Naive thymus-derived CD8-positive, alpha-beta T cell (primary cell): ENCODE measurements at regions not wholly inside any gene's neighbourhood (a gene's known extent, or its start where the extent isn't known, plus 50 kb on each side); places are given as distances from the start of the nearest gene placed in this dataset.

Experiments
- ATAC-seq, 2 donors: fragments of 150-1000 bp; cut with Tn5 transposase in 1 of 2; sonication (Bioruptor Pico), chemical (Tn5 transposase) in 1 of 2; 1 replicate in 1 of 2; 2 replicates in 1 of 2; pipeline ENCODE4 v1.10.0; 2021; ENCODE audit warnings: mild to moderate bottlenecking in 2 of 2, moderate library complexity in 2 of 2
- POLR2A ChIA-PET: fragments of 350-600 bp; sonication (Branson Sonifier 250); formaldehyde crosslinking; loops from one replicate; lab custom pipeline; 2021; ENCODE audit warnings: antibody characterized with exemption; lab: Charles Lee
- DNase-seq, 10 donors: peaks; one replicate each; pipeline versions ENCODE4 v3.0.0 to v3.0.0-alpha.2; 2020 to 2022
- H3K27ac Mint-ChIP-seq, 10 donors: one replicate each; pipeline ENCODE4 v1.8.0; 2020 to 2022; ENCODE audit warnings: mild to moderate bottlenecking in 10 of 10, mixed read lengths in 10 of 10, moderate library complexity in 4 of 10, inconsistent platforms in 1 of 10
- H3K27me3 Mint-ChIP-seq, 5 donors: one replicate each; pipeline ENCODE4 v1.8.0; 2021 to 2022; ENCODE audit warnings: mixed read lengths in 5 of 5
- H3K36me3 Mint-ChIP-seq, 3 donors: one replicate each; pipeline ENCODE4 v1.8.0; 2020 to 2022; ENCODE audit warnings: mixed read lengths in 3 of 3, mild to moderate bottlenecking in 2 of 3, inconsistent platforms in 1 of 3
- H3K4me1 Mint-ChIP-seq, 4 donors: one replicate each; pipeline ENCODE4 v1.8.0; 2021 to 2022; ENCODE audit warnings: mixed read lengths in 4 of 4
- H3K4me3 Mint-ChIP-seq, 10 donors: one replicate each; pipeline ENCODE4 v1.8.0; 2020 to 2022; ENCODE audit warnings: mild to moderate bottlenecking in 10 of 10, mixed read lengths in 10 of 10, moderate library complexity in 6 of 10, inconsistent platforms in 1 of 10
- H3K9me3 Mint-ChIP-seq, 9 donors: one replicate each; pipeline ENCODE4 v1.8.0; 2020 to 2022; ENCODE audit warnings: mixed read lengths in 9 of 9, mild to moderate bottlenecking in 3 of 9, inconsistent platforms in 1 of 9, moderate library complexity in 1 of 9

- H3K27me3 Mint-ChIP-seq = peaks cover 0 to 4% (median 2%) of the 10 kb centered on the region in 5 donors
- no peaks in the 10 kb centered on the region for H3K4me1 Mint-ChIP-seq
- H3K4me3 Mint-ChIP-seq = no peak overlapping the region
- H3K9me3 Mint-ChIP-seq = peaks cover 0 to 16% (median 5%) of the 10 kb centered on the region in 9 donors
- H3K27ac Mint-ChIP-seq = no peak overlapping the region
- no peaks in the 10 kb centered on the region for H3K36me3 Mint-ChIP-seq
- ATAC-seq = no peak
- no peak for DNase-seq
- POLR2A ChIA-PET = no interaction called here
Measured at GRCh38 chr13:22496803-22497508, 683.8 kb upstream of the SGCG start.

GRCh38 chr13:22497991-22498780 lies 682.6 kb upstream of the SGCG start:
- Mint-ChIP-seq H3K36me3 (no peaks in the 10 kb centered on the region), H3K4me1 (no peaks in the 10 kb centered on the region), H3K4me3 (no peak overlapping the region), H3K9me3 (peaks cover 0 to 13% (median 5%) of the 10 kb centered on the region in 9 donors), H3K27me3 (peaks cover 0 to 4% (median 2%) of the 10 kb centered on the region in 5 donors), H3K27ac (no peak overlapping the region)
- ATAC-seq (no peak), DNase-seq (no peak)
- POLR2A ChIA-PET = no interaction called here

DNA sequence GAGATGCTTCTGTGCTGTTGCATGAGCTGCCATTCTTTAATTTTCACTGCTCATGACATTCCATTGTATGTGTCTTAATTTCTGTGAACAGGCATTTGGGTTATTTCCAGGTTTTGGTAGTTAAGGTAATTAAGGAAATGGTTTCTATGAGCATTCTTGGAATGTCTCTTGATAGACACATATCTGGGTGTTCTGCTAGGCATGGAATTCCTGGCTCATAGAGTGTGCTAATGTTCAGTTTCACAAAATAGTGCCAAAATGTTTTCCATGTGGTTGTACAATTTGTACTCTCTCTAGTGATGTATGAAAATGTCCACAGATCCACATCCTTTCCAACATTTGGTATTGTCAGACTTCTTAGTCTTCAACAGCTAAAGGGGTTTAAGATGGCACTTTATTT lies 680.9 kb upstream of the SGCG start:
- POLR2A ChIA-PET = no interaction called here
- Mint-ChIP-seq H3K27ac (no peak overlapping the region), H3K4me1 (no peaks in the 10 kb centered on the region), H3K4me3 (no peak overlapping the region), H3K36me3 (no peaks in the 10 kb centered on the region), H3K27me3 (peaks cover 0 to 7% (median under 1%) of the 10 kb centered on the region in 5 donors), H3K9me3 (peaks cover 0 to 8% (median 0%) of the 10 kb centered on the region in 9 donors)
- ATAC-seq (no peak), DNase-seq (no peak)

- H3K4me3 Mint-ChIP-seq = no peak overlapping the region
- POLR2A ChIA-PET = no interaction called here
- no peak overlapping the region for H3K27ac Mint-ChIP-seq
Measured at GRCh38 chr13:22505489-22505888, 675.3 kb upstream of the SGCG start.

DNA sequence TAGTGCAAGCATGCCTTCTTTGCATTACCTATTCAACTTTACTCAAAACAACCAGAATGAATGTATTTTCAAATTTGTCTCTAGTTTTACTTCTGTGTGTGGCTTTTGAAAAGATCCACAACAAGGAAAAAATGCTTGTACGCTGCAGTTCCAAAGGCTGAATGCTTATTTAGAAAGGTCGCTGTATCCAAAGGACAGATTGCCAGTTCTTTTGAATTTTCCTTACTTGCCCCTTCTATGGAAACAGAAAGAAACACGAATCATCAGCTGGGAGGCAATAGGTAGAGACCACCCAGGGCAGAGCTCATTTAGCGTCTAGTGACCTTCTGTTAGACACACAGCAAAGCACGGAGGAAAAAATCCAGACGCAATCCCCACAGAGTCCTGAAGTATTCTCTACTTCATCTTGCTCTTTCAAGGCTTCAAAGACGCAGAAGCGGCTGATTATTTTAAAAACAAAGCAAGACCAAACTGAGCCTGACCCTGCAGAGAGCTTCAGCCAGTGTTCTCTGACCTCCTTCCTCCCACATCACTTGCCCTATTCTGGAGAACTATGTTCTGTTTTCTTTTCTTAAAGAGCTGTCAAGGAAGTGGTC lies 674.6 kb upstream of the SGCG start:
- Mint-ChIP-seq H3K27me3 (peaks cover 0 to 3% (median 0%) of the 10 kb centered on the region in 5 donors), H3K36me3 (peaks cover 0 to 5% (median 0%) of the 10 kb centered on the region in 3 donors), H3K4me1 (no peaks in the 10 kb centered on the region), H3K4me3 (no peak overlapping the region), H3K9me3 (peaks cover 0 to 5% (median 0%) of the 10 kb centered on the region in 9 donors), H3K27ac (no peak overlapping the region)
- DNase-seq (no peak), ATAC-seq (no peak)
- POLR2A ChIA-PET = no interaction called here

More at GRCh38 chr13:22505489-22505888, 675.3 kb upstream of the SGCG start:
- Mint-ChIP-seq H3K27me3 (peaks cover 0 to 3% (median 0%) of the 10 kb centered on the region in 5 donors), H3K36me3 (peaks cover 0 to 5% (median 0%) of the 10 kb centered on the region in 3 donors), H3K9me3 (peaks cover 0 to 5% (median 0%) of the 10 kb centered on the region in 9 donors), H3K4me1 (no peaks in the 10 kb centered on the region)
- DNase-seq (no peak), ATAC-seq (no peak)

- H3K9me3 Mint-ChIP-seq = peaks cover 0 to 24% (median 5%) of the 10 kb centered on the region in 9 donors
- H3K4me1 Mint-ChIP-seq = no peaks in the 10 kb centered on the region
- H3K27me3 Mint-ChIP-seq = no peaks in the 10 kb centered on the region
- H3K36me3 Mint-ChIP-seq = peaks cover 0 to 7% (median 0%) of the 10 kb centered on the region in 3 donors
- ATAC-seq = no peak
- H3K4me3 Mint-ChIP-seq = no peak overlapping the region
- no peak for DNase-seq
- no peak overlapping the region for H3K27ac Mint-ChIP-seq
- POLR2A ChIA-PET = no interaction called here
Measured at GRCh38 chr13:22517544-22517943, 663.2 kb upstream of the SGCG start.

DNA sequence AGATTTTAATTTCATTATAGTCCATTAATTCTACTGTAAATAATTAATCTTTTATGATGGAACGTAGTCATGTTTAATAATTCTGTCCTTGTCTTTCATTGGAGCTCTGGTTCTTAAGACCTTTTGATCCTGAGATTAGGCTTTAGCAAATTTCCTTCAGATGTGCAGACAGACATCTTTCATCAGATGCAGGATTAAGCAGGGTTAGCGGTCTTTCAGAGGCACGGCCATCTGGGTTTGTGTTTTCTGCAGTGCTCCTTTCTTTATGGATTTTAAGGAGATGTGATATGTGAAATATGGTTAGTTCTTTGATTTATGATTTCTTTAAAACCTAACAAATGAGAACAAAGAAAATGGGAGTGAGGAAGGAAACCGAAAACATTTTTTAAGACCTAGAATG lies 643.9 kb upstream of the SGCG start:
- H3K9me3 Mint-ChIP-seq = peaks cover 0 to 17% (median 4%) of the 10 kb centered on the region in 9 donors
- DNase-seq (no peak), ATAC-seq (no peak)
- no peaks in the 10 kb centered on the region for H3K4me1 Mint-ChIP-seq
- H3K27ac Mint-ChIP-seq = no peak overlapping the region
- H3K36me3 Mint-ChIP-seq = peaks cover 0 to 1% (median 0%) of the 10 kb centered on the region in 3 donors
- H3K27me3 Mint-ChIP-seq = peaks cover 0 to 2% (median 0%) of the 10 kb centered on the region in 5 donors
- H3K4me3 Mint-ChIP-seq = no peak overlapping the region
- POLR2A ChIA-PET = no interaction called here

- POLR2A ChIA-PET = no interaction called here
- Mint-ChIP-seq H3K4me1 (no peaks in the 10 kb centered on the region), H3K27me3 (peaks cover 0 to 2% (median 0%) of the 10 kb centered on the region in 5 donors), H3K36me3 (no peaks in the 10 kb centered on the region), H3K9me3 (peaks cover 0 to 8% (median 0%) of the 10 kb centered on the region in 9 donors), H3K27ac (no peak overlapping the region), H3K4me3 (no peak overlapping the region)
- no peak for ATAC-seq
- no peak for DNase-seq
Measured at GRCh38 chr13:22538400-22538799, 642.4 kb upstream of the SGCG start.

- POLR2A ChIA-PET = no interaction called here
- Mint-ChIP-seq H3K4me3 (no peak overlapping the region), H3K27ac (no peak overlapping the region), H3K4me1 (no peaks in the 10 kb centered on the region), H3K9me3 (peaks cover 0 to 16% (median 6%) of the 10 kb centered on the region in 9 donors), H3K36me3 (peaks cover 0 to 5% (median 3%) of the 10 kb centered on the region in 3 donors), H3K27me3 (peaks cover 5 to 14% (median 8%) of the 10 kb centered on the region in 5 donors)
- ATAC-seq = no peak
- DNase-seq = no peak
Measured at GRCh38 chr13:22549126-22549525, 631.7 kb upstream of the SGCG start.

GRCh38 chr13:22561581-22561980 lies 619.2 kb upstream of the SGCG start:
- Mint-ChIP-seq H3K4me1 (no peaks in the 10 kb centered on the region), H3K9me3 (peaks cover 0 to 30% (median 13%) of the 10 kb centered on the region in 9 donors), H3K4me3 (no peak overlapping the region), H3K27ac (no peak overlapping the region), H3K27me3 (no peaks in the 10 kb centered on the region), H3K36me3 (peaks cover 0 to 5% (median 0%) of the 10 kb centered on the region in 3 donors)
- no peak for ATAC-seq
- POLR2A ChIA-PET = no interaction called here
- DNase-seq = no peak

DNA sequence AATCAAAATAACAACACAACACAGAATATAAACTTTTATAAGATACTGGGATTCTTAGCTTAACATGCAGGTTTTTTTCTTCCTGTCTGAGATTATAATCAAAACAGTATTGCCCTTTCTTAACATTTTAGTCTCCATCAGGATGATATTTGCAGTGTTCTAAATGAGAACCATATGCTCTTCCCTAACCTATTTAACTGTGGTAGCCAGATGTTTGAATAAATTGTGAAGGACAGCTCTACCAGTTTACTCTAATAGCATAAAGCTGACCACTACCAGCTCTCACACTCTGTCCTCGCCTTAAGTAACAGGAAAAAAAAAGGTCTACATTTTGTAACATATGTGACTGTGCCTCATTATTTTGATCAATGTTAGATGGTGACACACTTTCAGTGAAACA lies 618.7 kb upstream of the SGCG start:
- POLR2A ChIA-PET = no interaction called here
- H3K27me3 Mint-ChIP-seq = no peaks in the 10 kb centered on the region
- DNase-seq = no peak
- no peak overlapping the region for H3K27ac Mint-ChIP-seq
- ATAC-seq = no peak
- no peaks in the 10 kb centered on the region for H3K4me1 Mint-ChIP-seq
- H3K4me3 Mint-ChIP-seq = no peak overlapping the region
- peaks cover 0 to 5% (median 0%) of the 10 kb centered on the region in 3 donors for H3K36me3 Mint-ChIP-seq
- H3K9me3 Mint-ChIP-seq = peaks cover 0 to 28% (median 12%) of the 10 kb centered on the region in 9 donors

GRCh38 chr13:22563272-22563671 lies 617.5 kb upstream of the SGCG start:
- H3K4me3 Mint-ChIP-seq = no peak overlapping the region
- H3K4me1 Mint-ChIP-seq = no peaks in the 10 kb centered on the region
- POLR2A ChIA-PET = no interaction called here
- peaks cover 0 to 5% (median 0%) of the 10 kb centered on the region in 3 donors for H3K36me3 Mint-ChIP-seq
- no peak overlapping the region for H3K27ac Mint-ChIP-seq
- ATAC-seq (no peak), DNase-seq (no peak)
- no peaks in the 10 kb centered on the region for H3K27me3 Mint-ChIP-seq
- H3K9me3 Mint-ChIP-seq = peaks cover 0 to 27% (median 12%) of the 10 kb centered on the region in 9 donors

GRCh38 chr13:22569811-22570210 lies 611.0 kb upstream of the SGCG start:
- no peak for ATAC-seq

More at GRCh38 chr13:22569811-22570210, 611.0 kb upstream of the SGCG start:
- Mint-ChIP-seq H3K4me3 (no peak overlapping the region), H3K36me3 (no peaks in the 10 kb centered on the region), H3K9me3 (peaks cover 0 to 16% (median 4%) of the 10 kb centered on the region in 9 donors), H3K4me1 (no peaks in the 10 kb centered on the region), H3K27me3 (peaks cover 0 to 4% (median 0%) of the 10 kb centered on the region in 5 donors), H3K27ac (no peak overlapping the region)
- no peak for DNase-seq
- POLR2A ChIA-PET = no interaction called here
